ENCODE measurements at regions not wholly inside any gene's neighbourhood (a gene's known extent, or its start where the extent isn't known, plus 50 kb on each side); places are given as distances from the start of the nearest gene placed in this dataset.
"Not testable (repeated sequence)": the region's sequence is repeated elsewhere in the genome, so short reads cannot be mapped to it uniquely, and the experiment has no call there.

GRCh38 chr10:6984016-6984415 lies 403.9 kb upstream of the PRKCQ start:
- BruUV-seq (replicated peaks); intact Hi-C loops (cut with micrococcal nuclease); ATAC-seq; H3K9ac ChIP-seq (ENCODE audit: insufficient read depth in 1 of 2, low read depth in 2 of 2, low read length in 2 of 2); H2AFZ ChIP-seq (ENCODE audit: low read depth, low read length); H3K9me3 ChIP-seq (replicated peaks; ENCODE audit: control insufficient read depth, insufficient read depth, low read depth, low read length); in situ Hi-C loops (cut with MboI); H3K27ac ChIP-seq (ENCODE audit: extremely low read depth, low read depth, low read length); H3K4me2 ChIP-seq (ENCODE audit: insufficient read depth, low read length); FAIRE-seq; H3K4me1 ChIP-seq (replicated peaks in 1 of 2; ENCODE audit: control insufficient read depth in 2 of 2, insufficient read depth in 2 of 2, low read length in 2 of 2); H3K36me3 ChIP-seq (ENCODE audit: control insufficient read depth, insufficient read depth, low read length); H3K9me1 ChIP-seq (ENCODE audit: control insufficient read depth, insufficient read depth, low read length); H3K79me2 ChIP-seq (ENCODE audit: control insufficient read depth, insufficient read depth, low read length); H4K20me1 ChIP-seq (replicated peaks; ENCODE audit: control insufficient read depth, insufficient read depth, low read length); H3K27me3 ChIP-seq (ENCODE audit: control insufficient read depth in 2 of 2, insufficient read depth in 2 of 2, low read length in 2 of 2); H3K4me3 ChIP-seq; CTCF ChIA-PET (ENCODE audit: low intra/inter-chr PET ratio); DNase-seq (ENCODE audit: extremely low read depth in 1 of 4, low spot score in 3 of 4): not testable (repeated sequence)
- TF ChIP-seq RBM25 (IDR thresholded peaks at IDR 0.05; ENCODE audit: low read depth, low read length, severe bottlenecking) = peak; percentile 34
- TF ChIP-seq ZNF146 (CRISPR knock-in tag; IDR thresholded peaks at IDR 0.05; ENCODE audit: unreplicated experiment) = peak; percentile 87
- TF ChIP-seq KDM1A (IDR thresholded peaks at IDR 0.05) = peak in 1 of 2 experiments; percentile 21; a peak in 1 of 4 replicates
- 31% methylated on average over 4 of the region's 5 CpGs for WGBS (ENCODE audit: insufficient coverage, low coverage, missing lambda C conversion rate)
- POLR2A ChIA-PET = interaction anchor here (1.1 kb wide), 1 partner anchor 13 kb away, joined by 4 read pairs; no protein-coding TSS in a partner anchor

GRCh38 chr10:6980353-6980752 lies 400.3 kb upstream of the PRKCQ start:
- no peaks in the 10 kb centered on the region for H4K20me1 ChIP-seq (replicated peaks; ENCODE audit: control insufficient read depth, insufficient read depth, low read length)
- POLR2A ChIA-PET = no interaction called here
- no peak overlapping the region for H3K4me2 ChIP-seq (ENCODE audit: insufficient read depth, low read length)
- H2AFZ ChIP-seq (ENCODE audit: low read depth, low read length) = 0 out of 2 replicates have a peak overlapping the region, but pooled peaks have one; percentile 21
- no peak overlapping the region for H3K27ac ChIP-seq (ENCODE audit: extremely low read depth, low read depth, low read length)
- H3K9me1 ChIP-seq (ENCODE audit: control insufficient read depth, insufficient read depth, low read length) = no peaks in the 10 kb centered on the region
- H3K4me3 ChIP-seq = no peak overlapping the region
- CTCF ChIA-PET (ENCODE audit: low intra/inter-chr PET ratio) = no interaction called here
- DNase-seq (ENCODE audit: extremely low read depth in 1 of 4, low spot score in 3 of 4) = no peak
- intact Hi-C loops (cut with micrococcal nuclease) = no loop called here
- no peaks in the 10 kb centered on the region for H3K36me3 ChIP-seq (ENCODE audit: control insufficient read depth, insufficient read depth, low read length)
- no peak for FAIRE-seq
- H3K4me1 ChIP-seq (replicated peaks in 1 of 2; ENCODE audit: control insufficient read depth in 2 of 2, insufficient read depth in 2 of 2, low read length in 2 of 2) = no peaks in the 10 kb centered on the region
- no peak for TF ChIP-seq KAT7 (CRISPR knock-in tag; IDR thresholded peaks at IDR 0.05; ENCODE audit: borderline replicate concordance)
- TF ChIP-seq ZNF23 (CRISPR knock-in tag; IDR thresholded peaks at IDR 0.05) = no peak
- H3K9ac ChIP-seq (ENCODE audit: insufficient read depth in 1 of 2, low read depth in 2 of 2, low read length in 2 of 2) = no peak overlapping the region; a peak in 1 of 4 replicates
- no TSS peak for BruUV-seq (replicated peaks)
- in situ Hi-C loops (cut with MboI) = no loop called here
- ATAC-seq = no peak
- WGBS (ENCODE audit: insufficient coverage, low coverage, missing lambda C conversion rate) = 38% methylated on average over 4 of the region's 4 CpGs
- H3K9me3 ChIP-seq (replicated peaks; ENCODE audit: control insufficient read depth, insufficient read depth, low read depth, low read length) = no peaks in the 10 kb centered on the region
- H3K27me3 ChIP-seq (ENCODE audit: control insufficient read depth in 2 of 2, insufficient read depth in 2 of 2, low read length in 2 of 2) = no peaks in the 10 kb centered on the region
- no peaks in the 10 kb centered on the region for H3K79me2 ChIP-seq (ENCODE audit: control insufficient read depth, insufficient read depth, low read length)
